ENCODE measurements at regions not wholly inside any gene's neighbourhood (a gene's known extent, or its start where the extent isn't known, plus 50 kb on each side); places are given as distances from the start of the nearest gene placed in this dataset.

DNA sequence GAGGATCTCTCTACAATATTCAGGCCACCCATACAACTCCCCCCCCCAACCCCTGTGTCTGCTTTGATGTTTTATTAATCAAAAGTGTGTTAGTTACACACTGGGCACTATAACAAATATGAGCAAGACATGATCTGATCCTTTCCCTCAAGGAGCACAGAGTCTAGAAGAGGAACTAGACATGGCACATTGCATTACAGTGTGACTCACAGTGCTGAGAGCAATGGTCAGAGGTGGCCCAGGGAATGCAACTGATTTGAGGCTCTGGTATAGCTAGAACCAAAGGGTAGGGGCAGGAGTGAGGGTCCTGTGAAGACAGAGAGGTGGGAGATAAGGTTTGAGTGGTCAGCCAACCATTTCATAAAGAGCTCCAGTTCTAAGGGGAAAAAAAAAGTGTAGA is 539.2 kb downstream of the ACTL7B start:
- no peak for TF ChIP-seq ZNF274 (IDR thresholded peaks at IDR 0.05; ENCODE audit: low read length)
- TF ChIP-seq ZNF274 (tag by site-specific recombination; IDR thresholded peaks at IDR 0.05; ENCODE audit: borderline replicate concordance) = no peak
- TF ChIP-seq, protein P1, sequence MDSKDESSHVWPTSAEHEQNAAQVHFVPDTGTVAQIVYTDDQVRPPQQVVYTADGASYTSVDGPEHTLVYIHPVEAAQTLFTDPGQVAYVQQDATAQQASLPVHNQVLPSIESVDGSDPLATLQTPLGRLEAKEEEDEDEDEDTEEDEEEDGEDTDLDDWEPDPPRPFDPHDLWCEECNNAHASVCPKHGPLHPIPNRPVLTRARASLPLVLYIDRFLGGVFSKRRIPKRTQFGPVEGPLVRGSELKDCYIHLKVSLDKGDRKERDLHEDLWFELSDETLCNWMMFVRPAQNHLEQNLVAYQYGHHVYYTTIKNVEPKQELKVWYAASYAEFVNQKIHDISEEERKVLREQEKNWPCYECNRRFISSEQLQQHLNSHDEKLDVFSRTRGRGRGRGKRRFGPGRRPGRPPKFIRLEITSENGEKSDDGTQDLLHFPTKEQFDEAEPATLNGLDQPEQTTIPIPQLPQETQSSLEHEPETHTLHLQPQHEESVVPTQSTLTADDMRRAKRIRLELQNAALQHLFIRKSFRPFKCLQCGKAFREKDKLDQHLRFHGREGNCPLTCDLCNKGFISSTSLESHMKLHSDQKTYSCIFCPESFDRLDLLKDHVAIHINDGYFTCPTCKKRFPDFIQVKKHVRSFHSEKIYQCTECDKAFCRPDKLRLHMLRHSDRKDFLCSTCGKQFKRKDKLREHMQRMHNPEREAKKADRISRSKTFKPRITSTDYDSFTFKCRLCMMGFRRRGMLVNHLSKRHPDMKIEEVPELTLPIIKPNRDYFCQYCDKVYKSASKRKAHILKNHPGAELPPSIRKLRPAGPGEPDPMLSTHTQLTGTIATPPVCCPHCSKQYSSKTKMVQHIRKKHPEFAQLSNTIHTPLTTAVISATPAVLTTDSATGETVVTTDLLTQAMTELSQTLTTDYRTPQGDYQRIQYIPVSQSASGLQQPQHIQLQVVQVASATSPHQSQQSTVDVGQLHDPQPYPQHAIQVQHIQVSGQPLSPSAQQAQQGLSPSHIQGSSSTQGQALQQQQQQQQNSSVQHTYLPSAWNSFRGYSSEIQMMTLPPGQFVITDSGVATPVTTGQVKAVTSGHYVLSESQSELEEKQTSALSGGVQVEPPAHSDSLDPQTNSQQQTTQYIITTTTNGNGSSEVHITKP (tag by site-specific recombination; IDR thresholded peaks at IDR 0.05) = no peak
- TF ChIP-seq REST (tag by site-specific recombination; IDR thresholded peaks at IDR 0.05) = no peak
- TF ChIP-seq ZNF223 (tag by site-specific recombination; IDR thresholded peaks at IDR 0.05) = no peak
